ENCODE measurements at regions not wholly inside any gene's neighbourhood (a gene's known extent, or its start where the extent isn't known, plus 50 kb on each side); places are given as distances from the start of the nearest gene placed in this dataset.

DNA sequence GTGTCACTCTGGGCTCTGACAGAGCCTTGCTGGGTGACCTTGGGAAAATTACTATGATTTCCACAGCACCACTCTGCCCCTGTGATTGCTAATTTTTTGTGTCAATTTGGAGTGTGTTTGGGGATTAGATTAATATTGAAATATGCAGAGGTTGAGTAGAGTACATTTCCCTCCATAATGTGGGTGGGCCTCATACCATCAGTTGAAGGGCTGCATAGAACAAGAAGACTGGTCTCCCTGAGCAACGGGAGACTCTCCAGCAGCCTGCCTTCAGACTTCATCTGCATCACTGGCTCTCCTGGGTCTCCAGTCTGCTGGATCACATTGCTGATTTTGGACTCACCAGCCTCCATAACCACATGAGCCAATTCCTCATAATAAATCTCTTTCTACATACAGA lies 313.7 kb downstream of the TNS1 start:
- TF ChIP-seq, protein P1, sequence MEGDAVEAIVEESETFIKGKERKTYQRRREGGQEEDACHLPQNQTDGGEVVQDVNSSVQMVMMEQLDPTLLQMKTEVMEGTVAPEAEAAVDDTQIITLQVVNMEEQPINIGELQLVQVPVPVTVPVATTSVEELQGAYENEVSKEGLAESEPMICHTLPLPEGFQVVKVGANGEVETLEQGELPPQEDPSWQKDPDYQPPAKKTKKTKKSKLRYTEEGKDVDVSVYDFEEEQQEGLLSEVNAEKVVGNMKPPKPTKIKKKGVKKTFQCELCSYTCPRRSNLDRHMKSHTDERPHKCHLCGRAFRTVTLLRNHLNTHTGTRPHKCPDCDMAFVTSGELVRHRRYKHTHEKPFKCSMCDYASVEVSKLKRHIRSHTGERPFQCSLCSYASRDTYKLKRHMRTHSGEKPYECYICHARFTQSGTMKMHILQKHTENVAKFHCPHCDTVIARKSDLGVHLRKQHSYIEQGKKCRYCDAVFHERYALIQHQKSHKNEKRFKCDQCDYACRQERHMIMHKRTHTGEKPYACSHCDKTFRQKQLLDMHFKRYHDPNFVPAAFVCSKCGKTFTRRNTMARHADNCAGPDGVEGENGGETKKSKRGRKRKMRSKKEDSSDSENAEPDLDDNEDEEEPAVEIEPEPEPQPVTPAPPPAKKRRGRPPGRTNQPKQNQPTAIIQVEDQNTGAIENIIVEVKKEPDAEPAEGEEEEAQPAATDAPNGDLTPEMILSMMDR (IDR thresholded peaks at IDR 0.05), result no peak
- no peak for TF ChIP-seq POLR2AphosphoS5 (IDR thresholded peaks at IDR 0.05)
- no peak for TF ChIP-seq POLR2A (IDR thresholded peaks at IDR 0.05)
- H3K36me3 ChIP-seq, result no peaks in the 10 kb centered on the region
- no peak for DNase-seq (ENCODE audit: low spot score)
- WGBS, result 89% methylated on average over 1 of the region's 1 CpG
- no peaks in the 10 kb centered on the region for H3K9me3 ChIP-seq
- H3K4me3 ChIP-seq, result no peak overlapping the region
- intact Hi-C loops (cut with DNase I), result no loop called here
- peak overlapping the region; percentile 24 to 62 for H3K27ac ChIP-seq
- H3K27me3 ChIP-seq (replicated peaks; ENCODE audit: insufficient read depth), result no peaks in the 10 kb centered on the region
- H3K4me1 ChIP-seq (replicated peaks), result no peaks in the 10 kb centered on the region

GRCh38 chr2:217688494-217688893 lies 314.3 kb downstream of the TNS1 start:
- no peaks in the 10 kb centered on the region for H3K4me1 ChIP-seq (replicated peaks)
- H3K36me3 ChIP-seq, result no peaks in the 10 kb centered on the region
- H3K27me3 ChIP-seq (replicated peaks; ENCODE audit: insufficient read depth), result no peaks in the 10 kb centered on the region
- no peaks in the 10 kb centered on the region for H3K9me3 ChIP-seq
- DNase-seq (ENCODE audit: low spot score), result no peak
- TF ChIP-seq, protein P1 (IDR thresholded peaks at IDR 0.05), result no peak
- no peak for TF ChIP-seq POLR2A (IDR thresholded peaks at IDR 0.05)
- TF ChIP-seq POLR2AphosphoS5 (IDR thresholded peaks at IDR 0.05), result no peak
- WGBS, result 69% methylated on average over 3 of the region's 3 CpGs
- intact Hi-C loops (cut with DNase I), result no loop called here
- H3K27ac ChIP-seq, result peak overlapping the region; percentile 45 to 62
- no peak overlapping the region for H3K4me3 ChIP-seq

DNA sequence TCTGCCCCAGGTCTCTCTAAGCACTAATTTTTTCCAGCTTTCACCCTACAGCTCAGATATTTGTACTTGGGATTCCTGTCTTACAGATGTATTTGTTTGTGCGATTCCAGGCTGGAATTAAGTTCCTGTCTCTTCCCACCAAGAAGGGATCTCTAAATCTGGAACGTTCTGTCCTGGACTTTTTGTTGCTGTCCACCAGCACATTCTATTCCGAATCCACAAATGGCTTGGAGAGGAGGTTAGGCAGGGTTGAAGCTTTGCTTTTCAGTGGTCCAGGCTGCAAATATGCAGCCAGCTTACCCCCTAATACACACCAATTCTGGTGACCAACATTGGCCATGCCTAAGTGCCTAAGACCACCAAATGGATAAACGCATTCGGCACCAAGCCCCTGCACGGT lies 315.0 kb downstream of the TNS1 start:
- TF ChIP-seq POLR2A (IDR thresholded peaks at IDR 0.05) (no peak), POLR2AphosphoS5 (IDR thresholded peaks at IDR 0.05) (peak; percentile 25)
- TF ChIP-seq, protein P1 (IDR thresholded peaks at IDR 0.05), result no peak
- Histone ChIP-seq H3K4me3 (no peak overlapping the region), H3K27ac (peak overlapping the region; percentile 45 to 62), H3K9me3 (no peaks in the 10 kb centered on the region), H3K4me1 (replicated peaks) (no peaks in the 10 kb centered on the region), H3K27me3 (replicated peaks; ENCODE audit: insufficient read depth) (no peaks in the 10 kb centered on the region), H3K36me3 (no peaks in the 10 kb centered on the region)
- WGBS, result 62% methylated on average over 6 of the region's 6 CpGs
- no peak for DNase-seq (ENCODE audit: low spot score)
- intact Hi-C loops (cut with DNase I), result no loop called here

DNA sequence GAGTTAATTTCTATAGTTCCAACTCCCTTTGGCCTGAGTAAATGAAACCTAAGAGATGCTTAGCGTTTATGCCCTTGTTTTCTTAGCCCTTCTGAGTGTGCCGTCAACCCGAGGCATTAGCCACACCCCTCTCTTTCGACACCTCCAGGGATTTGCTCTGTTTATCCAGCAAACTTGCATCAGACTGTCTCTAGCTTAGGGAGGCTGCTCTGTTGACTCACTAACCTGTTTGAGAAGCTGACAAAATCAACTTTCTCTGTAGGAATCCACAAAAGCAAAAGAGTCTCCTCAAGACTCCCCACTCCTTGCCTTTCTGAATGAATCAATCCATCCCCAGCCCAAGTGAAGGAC lies 317.6 kb downstream of the TNS1 start:
- H3K9me3 ChIP-seq, result no peaks in the 10 kb centered on the region
- no peaks in the 10 kb centered on the region for H3K36me3 ChIP-seq
- WGBS, result 16% methylated on average over 4 of the region's 4 CpGs
- intact Hi-C loops (cut with DNase I), result no loop called here
- TF ChIP-seq, protein P1 (IDR thresholded peaks at IDR 0.05), result peak in 1 of 4 experiments; percentile 6
- TF ChIP-seq POLR2A (IDR thresholded peaks at IDR 0.05), result no peak
- peak; percentile 90 for TF ChIP-seq POLR2AphosphoS5 (IDR thresholded peaks at IDR 0.05)
- H3K4me1 ChIP-seq (replicated peaks), result no peaks in the 10 kb centered on the region
- H3K4me3 ChIP-seq, result no peak overlapping the region
- DNase-seq (ENCODE audit: low spot score), result peak; percentile 79
- peak overlapping the region; percentile 20 to 36 for H3K27ac ChIP-seq
- H3K27me3 ChIP-seq (replicated peaks; ENCODE audit: insufficient read depth), result no peaks in the 10 kb centered on the region

GRCh38 chr2:217684431-217685254 lies 318.2 kb downstream of the TNS1 start:
- Histone ChIP-seq H3K4me3 (no peak overlapping the region), H3K4me1 (replicated peaks) (no peaks in the 10 kb centered on the region), H3K27ac (peak overlapping the region; percentile 20 to 36), H3K27me3 (replicated peaks; ENCODE audit: insufficient read depth) (no peaks in the 10 kb centered on the region), H3K36me3 (no peaks in the 10 kb centered on the region), H3K9me3 (no peaks in the 10 kb centered on the region)
- DNase-seq (ENCODE audit: low spot score), result no peak
- WGBS, result 56% methylated on average over 3 of the region's 3 CpGs
- TF ChIP-seq POLR2A (IDR thresholded peaks at IDR 0.05) (no peak), POLR2AphosphoS5 (IDR thresholded peaks at IDR 0.05) (no peak)
- TF ChIP-seq, protein P1 (IDR thresholded peaks at IDR 0.05), result no peak
- intact Hi-C loops (cut with DNase I), result no loop called here

Data from prostate gland (tissue), 2 donors.